OCI-LY7 (cell line): ENCODE measurements at regions not wholly inside any gene's neighbourhood (a gene's known extent, or its start where the extent isn't known, plus 50 kb on each side); places are given as distances from the start of the nearest gene placed in this dataset.
"Not testable (repeated sequence)": the region's sequence is repeated elsewhere in the genome, so short reads cannot be mapped to it uniquely, and the experiment has no call there.

Experiments used
- CTCF ChIP-seq: fragments of 200-600 bp; sonication (generic); conservative IDR thresholded peaks from 2 replicates; pipeline ENCODE4 v1.5.1; 2014; ENCODE audit warnings: mild to moderate bottlenecking, antibody characterized with exemption, low read length, moderate library complexity, mixed read lengths
- EZH2phosphoT487 ChIP-seq: fragments of 200-600 bp; sonication (generic); IDR thresholded peaks from 2 replicates; pipeline ENCODE4 v1.6.1; 2018; ENCODE audit warnings: low read depth, borderline replicate concordance, mild to moderate bottlenecking, mixed run types, antibody characterized with exemption, low read length, moderate library complexity, mixed read lengths

DNA sequence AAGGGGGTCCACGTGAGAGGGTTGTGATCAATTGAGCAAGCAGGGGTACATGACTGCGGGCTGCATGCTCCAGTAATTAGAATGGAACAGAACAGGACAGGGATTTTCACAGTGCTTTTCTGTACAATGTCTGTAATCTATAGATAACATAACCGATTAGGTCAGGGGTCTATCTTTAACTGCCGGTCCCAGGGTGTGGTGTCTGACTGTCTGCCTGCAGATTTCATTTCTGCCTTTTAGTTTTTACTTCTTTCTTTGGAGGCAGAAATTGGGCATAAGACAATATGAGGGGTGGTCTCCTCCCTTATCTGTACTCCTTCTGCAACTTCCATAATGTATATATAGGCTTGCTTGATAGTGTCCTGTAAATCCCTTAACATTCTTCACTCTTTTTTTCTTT is 75.0 kb upstream of the WAC start:
- not testable (repeated sequence) for TF ChIP-seq CTCF, EZH2phosphoT487
